PC-9 (cell line): ENCODE measurements at regions not wholly inside any gene's neighbourhood (a gene's known extent, or its start where the extent isn't known, plus 50 kb on each side); places are given as distances from the start of the nearest gene placed in this dataset.

Experiments
- CTCF ChIP-seq: fragments of 200-600 bp; sonication (generic); conservative IDR thresholded peaks from 2 replicates; pipeline ENCODE4 v1.6.1; 2017; ENCODE audit warnings: mixed run types, antibody characterized with exemption, mild to moderate bottlenecking, moderate library complexity
- EZH2 ChIP-seq: fragments of 200-600 bp; sonication (generic); IDR thresholded peaks from 2 replicates; pipeline ENCODE4 v1.8.0; 2017; ENCODE audit warnings: antibody characterized with exemption, low read depth

GRCh38 chr3:30443756-30444673 is 162.4 kb upstream of the TGFBR2 start:
- TF ChIP-seq CTCF (no peak), EZH2 (no peak)
